WTC11 (cell line): ENCODE measurements at regions not wholly inside any gene's neighbourhood (a gene's known extent, or its start where the extent isn't known, plus 50 kb on each side); places are given as distances from the start of the nearest gene placed in this dataset.

Experiments
- ATF1 ChIP-seq: sonication (generic); formaldehyde crosslinking; IDR thresholded peaks from 2 replicates; pipeline ENCODE4 v1.8.1; 2023; ENCODE audit warnings: mild to moderate bottlenecking, moderate library complexity, missing genetic modification reagents
- KAT7 ChIP-seq: sonication (generic); formaldehyde crosslinking; IDR thresholded peaks from 2 replicates; pipeline ENCODE4 v1.8.1; 2023; ENCODE audit warnings: missing genetic modification reagents, mild to moderate bottlenecking, borderline replicate concordance
- TCF7 ChIP-seq: sonication (generic); formaldehyde crosslinking; IDR thresholded peaks from 2 replicates; pipeline ENCODE4 v1.8.0; 2022; ENCODE audit warnings: mild to moderate bottlenecking, low read depth, missing genetic modification reagents, moderate library complexity
- TF ChIP-seq, protein P1 (sequence below): fragments of 200-600 bp; IDR thresholded peaks from 2 replicates; pipeline ENCODE4 v1.8.0; 2022; ENCODE audit warnings: antibody characterized with exemption
- TF ChIP-seq, protein P2 (sequence below): sonication (generic); formaldehyde crosslinking; IDR thresholded peaks from 2 replicates; pipeline ENCODE4 v1.8.0; 2023; ENCODE audit warnings: mild to moderate bottlenecking, missing genetic modification reagents
- TF ChIP-seq, protein P3 (sequence below): sonication (generic); formaldehyde crosslinking; IDR thresholded peaks from 2 replicates; pipeline ENCODE4 v1.8.1; 2023; ENCODE audit warnings: mild to moderate bottlenecking, missing genetic modification reagents, moderate library complexity
- TF ChIP-seq, protein P4 (sequence below): sonication (generic); formaldehyde crosslinking; IDR thresholded peaks from 2 replicates; pipeline ENCODE4 v1.8.1; 2022; ENCODE audit warnings: low read depth, missing genetic modification reagents, borderline replicate concordance
- TF ChIP-seq, protein P5 (sequence below): sonication (generic); formaldehyde crosslinking; IDR thresholded peaks from 2 replicates; pipeline ENCODE4 v1.8.1; 2023; ENCODE audit warnings: mild to moderate bottlenecking, missing genetic modification reagents, moderate library complexity
- TF ChIP-seq, protein P6 (sequence below): sonication (generic); formaldehyde crosslinking; IDR thresholded peaks from 2 replicates; pipeline ENCODE4 v1.8.1; 2023; ENCODE audit warnings: mild to moderate bottlenecking, missing genetic modification reagents, borderline replicate concordance

DNA sequence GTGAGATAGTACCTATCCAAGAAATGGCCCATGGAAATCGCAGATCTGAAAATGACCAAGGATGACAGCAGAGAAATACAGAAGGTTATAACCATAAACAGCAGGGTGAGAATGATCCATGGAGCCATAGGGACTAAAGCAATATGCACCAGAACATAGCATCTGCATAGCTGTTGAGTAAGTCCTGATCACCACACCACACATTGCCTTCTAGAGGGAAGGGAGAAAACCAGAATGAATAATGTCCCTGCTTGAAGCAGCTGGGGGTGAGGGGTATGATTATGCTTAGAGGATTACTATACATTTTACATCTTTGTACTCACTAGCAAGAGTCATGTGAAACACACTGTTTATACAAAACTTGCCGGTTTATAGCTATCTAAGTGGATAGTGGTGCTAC, 350.4 kb downstream of the MBD2 start:
- TF ChIP-seq, protein P1, sequence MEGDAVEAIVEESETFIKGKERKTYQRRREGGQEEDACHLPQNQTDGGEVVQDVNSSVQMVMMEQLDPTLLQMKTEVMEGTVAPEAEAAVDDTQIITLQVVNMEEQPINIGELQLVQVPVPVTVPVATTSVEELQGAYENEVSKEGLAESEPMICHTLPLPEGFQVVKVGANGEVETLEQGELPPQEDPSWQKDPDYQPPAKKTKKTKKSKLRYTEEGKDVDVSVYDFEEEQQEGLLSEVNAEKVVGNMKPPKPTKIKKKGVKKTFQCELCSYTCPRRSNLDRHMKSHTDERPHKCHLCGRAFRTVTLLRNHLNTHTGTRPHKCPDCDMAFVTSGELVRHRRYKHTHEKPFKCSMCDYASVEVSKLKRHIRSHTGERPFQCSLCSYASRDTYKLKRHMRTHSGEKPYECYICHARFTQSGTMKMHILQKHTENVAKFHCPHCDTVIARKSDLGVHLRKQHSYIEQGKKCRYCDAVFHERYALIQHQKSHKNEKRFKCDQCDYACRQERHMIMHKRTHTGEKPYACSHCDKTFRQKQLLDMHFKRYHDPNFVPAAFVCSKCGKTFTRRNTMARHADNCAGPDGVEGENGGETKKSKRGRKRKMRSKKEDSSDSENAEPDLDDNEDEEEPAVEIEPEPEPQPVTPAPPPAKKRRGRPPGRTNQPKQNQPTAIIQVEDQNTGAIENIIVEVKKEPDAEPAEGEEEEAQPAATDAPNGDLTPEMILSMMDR: no peak
- no peak for TF ChIP-seq ATF1
- TF ChIP-seq, protein P2, sequence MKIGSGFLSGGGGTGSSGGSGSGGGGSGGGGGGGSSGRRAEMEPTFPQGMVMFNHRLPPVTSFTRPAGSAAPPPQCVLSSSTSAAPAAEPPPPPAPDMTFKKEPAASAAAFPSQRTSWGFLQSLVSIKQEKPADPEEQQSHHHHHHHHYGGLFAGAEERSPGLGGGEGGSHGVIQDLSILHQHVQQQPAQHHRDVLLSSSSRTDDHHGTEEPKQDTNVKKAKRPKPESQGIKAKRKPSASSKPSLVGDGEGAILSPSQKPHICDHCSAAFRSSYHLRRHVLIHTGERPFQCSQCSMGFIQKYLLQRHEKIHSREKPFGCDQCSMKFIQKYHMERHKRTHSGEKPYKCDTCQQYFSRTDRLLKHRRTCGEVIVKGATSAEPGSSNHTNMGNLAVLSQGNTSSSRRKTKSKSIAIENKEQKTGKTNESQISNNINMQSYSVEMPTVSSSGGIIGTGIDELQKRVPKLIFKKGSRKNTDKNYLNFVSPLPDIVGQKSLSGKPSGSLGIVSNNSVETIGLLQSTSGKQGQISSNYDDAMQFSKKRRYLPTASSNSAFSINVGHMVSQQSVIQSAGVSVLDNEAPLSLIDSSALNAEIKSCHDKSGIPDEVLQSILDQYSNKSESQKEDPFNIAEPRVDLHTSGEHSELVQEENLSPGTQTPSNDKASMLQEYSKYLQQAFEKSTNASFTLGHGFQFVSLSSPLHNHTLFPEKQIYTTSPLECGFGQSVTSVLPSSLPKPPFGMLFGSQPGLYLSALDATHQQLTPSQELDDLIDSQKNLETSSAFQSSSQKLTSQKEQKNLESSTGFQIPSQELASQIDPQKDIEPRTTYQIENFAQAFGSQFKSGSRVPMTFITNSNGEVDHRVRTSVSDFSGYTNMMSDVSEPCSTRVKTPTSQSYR (CRISPR knock-in tag): no peak
- no peak for TF ChIP-seq TCF7 (CRISPR knock-in tag)
- TF ChIP-seq, protein P3, sequence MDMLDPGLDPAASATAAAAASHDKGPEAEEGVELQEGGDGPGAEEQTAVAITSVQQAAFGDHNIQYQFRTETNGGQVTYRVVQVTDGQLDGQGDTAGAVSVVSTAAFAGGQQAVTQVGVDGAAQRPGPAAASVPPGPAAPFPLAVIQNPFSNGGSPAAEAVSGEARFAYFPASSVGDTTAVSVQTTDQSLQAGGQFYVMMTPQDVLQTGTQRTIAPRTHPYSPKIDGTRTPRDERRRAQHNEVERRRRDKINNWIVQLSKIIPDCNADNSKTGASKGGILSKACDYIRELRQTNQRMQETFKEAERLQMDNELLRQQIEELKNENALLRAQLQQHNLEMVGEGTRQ (CRISPR knock-in tag): no peak
- TF ChIP-seq, protein P4, sequence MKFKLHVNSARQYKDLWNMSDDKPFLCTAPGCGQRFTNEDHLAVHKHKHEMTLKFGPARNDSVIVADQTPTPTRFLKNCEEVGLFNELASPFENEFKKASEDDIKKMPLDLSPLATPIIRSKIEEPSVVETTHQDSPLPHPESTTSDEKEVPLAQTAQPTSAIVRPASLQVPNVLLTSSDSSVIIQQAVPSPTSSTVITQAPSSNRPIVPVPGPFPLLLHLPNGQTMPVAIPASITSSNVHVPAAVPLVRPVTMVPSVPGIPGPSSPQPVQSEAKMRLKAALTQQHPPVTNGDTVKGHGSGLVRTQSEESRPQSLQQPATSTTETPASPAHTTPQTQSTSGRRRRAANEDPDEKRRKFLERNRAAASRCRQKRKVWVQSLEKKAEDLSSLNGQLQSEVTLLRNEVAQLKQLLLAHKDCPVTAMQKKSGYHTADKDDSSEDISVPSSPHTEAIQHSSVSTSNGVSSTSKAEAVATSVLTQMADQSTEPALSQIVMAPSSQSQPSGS (CRISPR knock-in tag): no peak
- TF ChIP-seq, protein P5, sequence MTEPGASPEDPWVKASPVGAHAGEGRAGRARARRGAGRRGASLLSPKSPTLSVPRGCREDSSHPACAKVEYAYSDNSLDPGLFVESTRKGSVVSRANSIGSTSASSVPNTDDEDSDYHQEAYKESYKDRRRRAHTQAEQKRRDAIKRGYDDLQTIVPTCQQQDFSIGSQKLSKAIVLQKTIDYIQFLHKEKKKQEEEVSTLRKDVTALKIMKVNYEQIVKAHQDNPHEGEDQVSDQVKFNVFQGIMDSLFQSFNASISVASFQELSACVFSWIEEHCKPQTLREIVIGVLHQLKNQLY (CRISPR knock-in tag): no peak
- TF ChIP-seq KAT7 (CRISPR knock-in tag): no peak
- TF ChIP-seq, protein P6, sequence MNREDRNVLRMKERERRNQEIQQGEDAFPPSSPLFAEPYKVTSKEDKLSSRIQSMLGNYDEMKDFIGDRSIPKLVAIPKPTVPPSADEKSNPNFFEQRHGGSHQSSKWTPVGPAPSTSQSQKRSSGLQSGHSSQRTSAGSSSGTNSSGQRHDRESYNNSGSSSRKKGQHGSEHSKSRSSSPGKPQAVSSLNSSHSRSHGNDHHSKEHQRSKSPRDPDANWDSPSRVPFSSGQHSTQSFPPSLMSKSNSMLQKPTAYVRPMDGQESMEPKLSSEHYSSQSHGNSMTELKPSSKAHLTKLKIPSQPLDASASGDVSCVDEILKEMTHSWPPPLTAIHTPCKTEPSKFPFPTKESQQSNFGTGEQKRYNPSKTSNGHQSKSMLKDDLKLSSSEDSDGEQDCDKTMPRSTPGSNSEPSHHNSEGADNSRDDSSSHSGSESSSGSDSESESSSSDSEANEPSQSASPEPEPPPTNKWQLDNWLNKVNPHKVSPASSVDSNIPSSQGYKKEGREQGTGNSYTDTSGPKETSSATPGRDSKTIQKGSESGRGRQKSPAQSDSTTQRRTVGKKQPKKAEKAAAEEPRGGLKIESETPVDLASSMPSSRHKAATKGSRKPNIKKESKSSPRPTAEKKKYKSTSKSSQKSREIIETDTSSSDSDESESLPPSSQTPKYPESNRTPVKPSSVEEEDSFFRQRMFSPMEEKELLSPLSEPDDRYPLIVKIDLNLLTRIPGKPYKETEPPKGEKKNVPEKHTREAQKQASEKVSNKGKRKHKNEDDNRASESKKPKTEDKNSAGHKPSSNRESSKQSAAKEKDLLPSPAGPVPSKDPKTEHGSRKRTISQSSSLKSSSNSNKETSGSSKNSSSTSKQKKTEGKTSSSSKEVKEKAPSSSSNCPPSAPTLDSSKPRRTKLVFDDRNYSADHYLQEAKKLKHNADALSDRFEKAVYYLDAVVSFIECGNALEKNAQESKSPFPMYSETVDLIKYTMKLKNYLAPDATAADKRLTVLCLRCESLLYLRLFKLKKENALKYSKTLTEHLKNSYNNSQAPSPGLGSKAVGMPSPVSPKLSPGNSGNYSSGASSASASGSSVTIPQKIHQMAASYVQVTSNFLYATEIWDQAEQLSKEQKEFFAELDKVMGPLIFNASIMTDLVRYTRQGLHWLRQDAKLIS (CRISPR knock-in tag): no peak
